HCT116 (cell line): ENCODE measurements at regions not wholly inside any gene's neighbourhood (a gene's known extent, or its start where the extent isn't known, plus 50 kb on each side); places are given as distances from the start of the nearest gene placed in this dataset.

ENCODE experiments used
- CEBPB ChIP-seq: IDR thresholded peaks from 2 replicates; pipeline ENCODE4 v1.6.1; 2012; ENCODE audit warnings: low read depth
- EGR1 ChIP-seq: IDR thresholded peaks from 2 replicates; pipeline ENCODE4 v1.6.1; 2012; ENCODE audit warnings: low read depth
- EZH2 ChIP-seq: fragments of 200-600 bp; sonication (generic); IDR thresholded peaks from 2 replicates; pipeline ENCODE4 v1.6.1; 2017; ENCODE audit warnings: antibody characterized with exemption, mixed run types
- MAX ChIP-seq: IDR thresholded peaks from 2 replicates; pipeline ENCODE4 v1.6.1; 2012
- POLR2A ChIP-seq: IDR thresholded peaks from 2 replicates; pipeline ENCODE4 v1.7.0; 2011; ENCODE audit warnings: borderline replicate concordance; ENCODE audit not compliant: insufficient read depth, insufficient read length; ENCODE audit errors: extremely low read depth
- SIN3A ChIP-seq: IDR thresholded peaks from 2 replicates; pipeline ENCODE4 v1.6.1; 2012; ENCODE audit warnings: low read depth

- TF ChIP-seq SIN3A (no peak), MAX (no peak), CEBPB (no peak), POLR2A (no peak), EGR1 (no peak), EZH2 (no peak)
Measured at GRCh38 chr7:68816491-68816890, 781.8 kb upstream of the AUTS2 start.
